ENCODE measurements at regions not wholly inside any gene's neighbourhood (a gene's known extent, or its start where the extent isn't known, plus 50 kb on each side); places are given as distances from the start of the nearest gene placed in this dataset.
"Not testable (repeated sequence)": the region's sequence is repeated elsewhere in the genome, so short reads cannot be mapped to it uniquely, and the experiment has no call there.

DNA sequence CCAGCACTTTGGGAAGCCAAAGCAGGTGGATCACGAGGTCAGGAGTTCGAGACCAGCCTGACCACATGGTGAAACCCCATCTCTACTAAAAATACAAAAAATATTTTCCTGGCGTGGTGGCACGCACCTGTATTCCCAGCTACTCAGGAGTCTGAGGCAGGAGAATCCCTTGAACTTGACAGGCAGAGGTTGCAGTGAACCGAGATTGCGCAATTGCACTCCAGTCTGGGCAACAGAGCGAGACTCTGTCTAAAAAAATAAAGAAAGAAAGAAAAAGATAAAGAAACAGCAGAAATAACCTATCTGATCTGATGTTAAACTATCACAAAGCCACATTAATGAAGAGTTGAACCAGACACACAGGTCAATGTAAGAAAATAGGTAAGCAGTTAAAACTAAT is 696.2 kb upstream of the SALL3 start:
- DNase-seq (ENCODE audit: low read depth), result not testable (repeated sequence)

DNA sequence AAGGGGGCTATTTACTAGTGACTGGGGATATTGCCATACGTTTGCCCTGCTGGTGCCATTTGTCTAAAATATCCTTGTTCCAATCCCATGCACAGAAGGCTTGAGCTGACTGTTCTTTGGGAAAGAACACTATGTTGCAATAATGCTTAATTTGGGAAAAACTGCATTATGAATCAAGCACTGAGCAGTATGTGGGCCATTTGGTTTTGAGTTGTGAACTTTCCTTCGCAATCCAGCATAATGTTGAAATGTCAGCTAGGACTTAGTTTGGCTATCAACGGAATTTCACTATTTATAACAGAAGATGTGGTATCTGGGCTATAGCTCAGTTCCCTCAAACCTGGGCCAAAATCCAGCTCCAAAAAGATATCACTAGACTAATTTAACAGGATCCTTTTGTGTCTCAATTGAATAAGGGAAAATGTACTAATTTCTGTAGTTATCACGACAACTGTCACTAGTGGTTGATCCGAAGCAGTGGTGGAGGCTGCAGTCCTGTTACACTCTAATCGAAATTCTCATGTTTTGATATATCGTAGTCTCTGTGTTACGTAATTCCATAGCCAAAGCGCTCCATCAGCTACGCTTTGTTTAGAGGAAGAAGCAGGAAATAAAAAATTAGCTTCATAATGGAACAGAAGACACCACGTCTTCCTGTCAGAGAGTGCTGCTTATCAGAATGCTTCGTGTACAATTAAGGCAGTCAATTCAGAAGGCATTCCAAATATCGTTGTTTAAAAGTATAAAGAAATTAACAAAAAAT is 686.8 kb upstream of the SALL3 start:
- DNase-seq (ENCODE audit: low read depth), result no peak

DNA sequence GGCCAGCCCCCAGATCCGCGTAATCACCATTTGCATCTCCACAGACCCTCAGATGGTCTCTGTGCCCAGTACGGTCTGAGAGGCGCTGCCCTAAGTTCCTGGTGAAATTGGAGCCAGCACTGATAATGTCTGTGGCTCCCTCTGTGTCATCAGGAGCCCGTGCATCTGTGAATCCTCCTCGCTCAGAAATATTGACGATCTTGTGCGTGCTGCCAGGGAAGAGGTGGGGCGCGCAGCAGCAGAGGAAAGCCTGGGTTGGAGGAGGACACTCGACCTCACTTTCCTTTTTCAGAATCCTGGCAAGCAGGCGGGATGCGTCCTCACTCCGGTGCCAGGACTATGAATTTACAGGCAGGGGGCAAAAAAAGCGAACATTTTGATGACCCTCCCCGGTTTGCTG is 686.1 kb upstream of the SALL3 start:
- no peak for DNase-seq (ENCODE audit: low read depth)

DNA sequence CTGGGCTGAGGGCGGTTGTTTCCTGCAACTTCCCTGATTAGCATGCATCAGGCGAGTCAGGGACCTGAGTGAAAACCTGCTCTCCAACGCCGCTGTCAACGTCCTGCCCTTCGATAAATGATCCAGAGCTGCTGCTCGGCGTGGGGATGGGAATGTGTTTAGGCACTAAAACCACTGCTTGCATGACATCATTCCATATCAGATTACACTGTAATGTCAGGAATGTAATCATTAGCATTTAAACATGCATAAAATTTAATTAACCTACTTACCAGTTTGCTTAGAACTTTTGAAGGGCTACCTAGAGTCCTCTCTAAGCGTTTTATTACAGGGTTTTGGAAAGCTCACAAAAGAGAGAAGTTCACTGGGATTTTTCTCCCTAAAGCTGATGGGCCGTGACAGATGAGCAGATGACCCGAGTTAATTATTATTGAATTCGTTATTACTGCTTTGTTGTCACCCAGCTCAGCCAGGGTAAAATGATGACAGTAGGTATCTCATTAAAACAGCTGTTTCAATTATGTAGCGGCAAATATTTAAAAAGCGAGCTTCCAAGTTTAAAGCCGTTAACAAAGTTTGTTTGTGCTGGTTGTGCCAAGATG is 685.6 kb upstream of the SALL3 start:
- no peak for DNase-seq (ENCODE audit: low read depth)

DNA sequence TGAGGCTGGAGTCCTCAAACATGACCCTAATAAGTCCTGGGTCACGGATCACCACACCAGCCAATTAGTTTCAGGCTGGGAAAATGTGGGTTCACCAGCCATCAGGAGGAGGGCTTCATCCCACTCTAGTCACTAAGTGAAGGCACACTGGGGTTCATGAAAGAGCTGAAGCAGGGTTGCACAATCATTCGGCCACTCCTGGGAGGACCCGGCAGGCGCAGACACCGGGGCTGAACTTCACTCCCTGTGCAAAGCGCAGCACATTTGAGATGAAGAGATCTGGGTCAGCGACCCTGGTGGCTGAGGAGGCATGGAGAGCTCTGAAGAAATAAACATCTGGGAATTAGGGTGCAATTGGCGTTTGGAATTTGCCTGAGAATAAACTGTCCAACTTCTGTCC is 684.4 kb upstream of the SALL3 start:
- DNase-seq (ENCODE audit: low read depth), result no peak

DNA sequence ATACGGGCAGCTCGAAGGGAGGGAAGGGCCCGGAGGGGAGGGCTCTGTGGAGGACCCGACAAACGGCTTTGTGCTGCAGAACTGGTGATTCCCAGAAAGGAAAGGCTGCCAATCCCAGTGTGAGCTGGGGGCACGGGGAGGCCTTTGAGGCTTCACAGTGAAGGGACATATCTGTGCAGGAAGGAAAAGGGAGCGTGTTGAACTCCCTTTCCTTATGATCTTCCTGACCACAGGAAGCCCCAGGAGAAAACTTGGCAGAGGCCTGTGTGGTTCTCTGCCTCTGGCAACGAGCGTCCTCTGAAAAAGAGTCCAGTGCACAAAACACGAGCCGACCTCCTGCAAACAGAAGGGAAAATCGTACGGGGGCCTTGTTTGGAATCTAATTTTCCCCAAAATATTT is 683.5 kb upstream of the SALL3 start:
- DNase-seq (ENCODE audit: low read depth), result no peak

DNA sequence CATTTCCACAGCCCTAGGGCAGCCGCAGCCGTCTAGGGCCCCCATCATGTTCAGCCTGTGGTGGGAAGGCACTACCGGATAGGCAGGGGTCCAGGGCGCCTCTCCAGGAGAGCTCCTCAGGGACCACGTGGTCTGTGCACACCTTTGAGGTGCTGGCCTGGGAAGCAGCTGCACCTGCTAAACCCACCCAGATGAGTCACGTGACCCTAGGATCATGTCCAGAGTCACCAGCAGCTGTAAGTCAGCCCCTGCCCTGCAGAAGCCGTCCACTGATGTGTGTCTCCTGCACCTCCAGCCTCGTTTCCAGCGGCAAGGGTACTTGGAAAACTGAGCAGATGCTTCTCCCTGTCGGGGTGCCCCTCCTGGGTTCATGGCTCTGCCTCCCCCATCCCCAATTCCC is 682.6 kb upstream of the SALL3 start:
- no peak for DNase-seq (ENCODE audit: low read depth)

DNA sequence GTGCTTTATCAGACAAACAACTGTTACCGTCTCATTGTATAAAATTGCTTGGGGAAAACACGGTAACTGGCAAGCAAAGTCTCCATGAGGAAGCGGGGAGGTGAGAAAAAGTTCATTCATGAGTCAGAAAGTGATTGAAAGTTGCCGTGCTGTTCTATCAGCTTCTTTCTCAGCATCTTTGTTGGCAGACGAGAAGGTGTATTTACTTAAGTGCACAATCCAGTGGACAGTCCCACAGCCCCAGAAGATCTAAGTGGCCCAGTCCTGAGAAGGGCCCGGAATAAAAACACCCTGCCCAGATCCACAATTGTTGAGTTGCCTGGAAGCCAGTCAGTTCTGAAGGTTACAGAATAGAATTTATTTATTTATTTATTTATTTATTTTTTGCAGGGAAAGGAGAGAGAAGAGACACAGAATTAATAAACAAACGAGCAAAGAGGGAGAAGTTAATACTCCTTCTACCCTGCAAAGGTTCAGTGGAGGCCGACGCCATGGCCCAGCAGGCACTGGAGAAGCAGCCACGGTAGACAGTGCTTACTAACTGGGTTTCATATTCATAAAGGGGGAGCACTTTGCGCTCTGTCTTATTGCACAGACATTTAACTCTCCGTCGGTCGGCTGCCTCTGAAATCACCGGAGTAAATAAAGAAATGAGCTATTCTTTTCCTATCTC is 676.0 kb upstream of the SALL3 start:
- no peak for DNase-seq (ENCODE audit: low read depth)

DNA sequence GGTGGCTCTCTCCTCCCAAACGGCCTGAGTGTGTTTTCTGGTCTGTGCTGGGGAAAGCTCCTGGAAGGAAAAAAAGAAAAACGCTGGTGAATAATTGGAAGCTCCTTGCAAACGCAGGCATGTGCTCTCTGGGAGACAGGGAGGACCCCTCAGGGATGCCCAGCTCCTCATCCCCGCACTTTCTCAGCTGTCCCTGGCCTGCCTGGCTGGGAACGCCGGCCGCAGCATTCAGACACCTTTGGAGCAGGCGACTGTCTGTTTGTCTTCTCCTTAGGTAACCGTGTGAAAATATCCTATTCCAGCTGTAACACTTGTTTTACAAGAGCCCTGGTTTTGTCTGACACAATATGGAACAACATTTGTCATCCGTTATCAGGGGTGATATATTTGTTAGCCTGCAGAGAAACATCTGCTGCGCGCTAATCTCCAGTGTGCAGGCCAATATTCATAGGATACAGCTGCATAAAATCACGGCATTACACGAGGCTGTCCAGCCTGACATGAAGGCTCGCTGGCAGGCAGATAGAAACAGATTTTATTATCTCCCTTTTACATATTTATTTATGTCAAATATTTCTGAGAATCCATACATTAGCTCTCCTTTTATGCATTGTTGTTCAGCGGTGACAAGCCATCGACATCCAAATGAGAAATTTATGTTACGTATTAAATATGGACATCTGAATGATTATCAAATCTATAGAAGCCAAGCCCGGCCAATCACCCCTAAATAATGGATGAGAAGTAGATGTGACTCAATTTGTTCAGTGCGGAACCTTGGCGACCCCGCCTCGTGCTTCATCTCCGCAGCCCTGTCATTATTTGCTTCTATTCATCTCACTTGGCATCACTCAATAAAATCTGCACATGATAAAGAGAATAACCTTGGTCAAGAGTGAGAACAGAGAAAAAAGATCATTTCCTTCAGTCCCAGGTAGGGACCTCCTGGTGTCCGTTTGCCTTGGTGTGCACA is 675.1 kb upstream of the SALL3 start:
- no peak for DNase-seq (ENCODE audit: low read depth)

DNA sequence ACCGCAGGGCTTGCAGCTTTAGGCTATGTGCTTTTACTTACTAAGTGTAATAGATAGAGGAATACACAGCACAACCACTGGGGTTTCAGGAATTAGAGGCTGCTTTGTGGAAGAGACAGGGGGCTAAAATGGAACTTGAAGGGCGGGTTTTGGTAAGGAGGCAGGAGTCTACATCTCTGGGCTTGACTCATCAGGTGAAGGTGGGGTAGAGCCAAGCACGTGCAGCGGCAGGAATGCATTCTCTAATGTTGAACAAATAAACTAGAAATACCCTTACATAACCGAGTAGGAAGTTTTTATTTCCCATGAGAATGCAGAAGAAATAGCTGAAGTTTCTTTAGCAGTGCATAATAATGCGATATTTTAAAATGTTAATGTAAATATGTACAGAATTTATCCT is 673.8 kb upstream of the SALL3 start:
- no peak for DNase-seq (ENCODE audit: low read depth)

DNA sequence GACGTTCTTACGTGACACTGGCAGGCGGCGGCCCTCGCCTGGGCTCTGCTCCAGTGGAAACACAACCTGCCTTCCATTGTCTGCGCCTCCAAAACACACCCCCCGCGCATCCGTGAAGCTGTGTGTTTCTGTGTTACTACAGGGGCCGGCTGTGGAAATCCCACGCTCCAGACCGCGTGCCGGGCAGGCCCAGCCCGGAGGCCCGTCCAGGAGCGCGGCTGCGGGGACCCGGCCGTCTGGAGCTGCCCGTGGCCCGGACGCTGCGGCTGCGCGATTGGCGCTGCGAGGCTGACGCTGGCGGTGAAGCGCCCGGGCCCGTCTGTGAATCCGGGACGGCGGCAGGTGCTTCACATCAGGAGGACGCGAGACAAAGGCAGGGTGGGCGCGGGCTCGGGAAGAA is 670.3 kb upstream of the SALL3 start:
- no peak for DNase-seq (ENCODE audit: low read depth)

DNA sequence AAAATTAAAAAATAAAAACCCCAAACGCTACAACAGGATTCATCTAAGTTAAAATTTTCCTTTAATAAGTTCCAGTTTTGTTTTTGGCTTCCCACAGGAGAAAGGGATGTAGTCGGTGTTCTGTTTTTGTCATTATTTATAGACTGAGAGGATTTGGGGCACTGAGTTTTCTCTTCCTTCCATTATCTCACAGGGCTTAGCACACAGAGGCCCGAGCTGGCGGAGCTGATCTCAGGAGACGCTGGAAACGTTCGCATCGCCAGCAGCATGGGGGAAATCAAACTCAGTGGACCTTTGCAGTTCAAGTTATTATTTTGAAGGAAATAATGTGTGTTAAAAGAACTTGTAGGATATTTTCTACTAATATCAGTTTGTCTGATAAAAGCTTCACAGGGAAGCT is 669.7 kb upstream of the SALL3 start:
- DNase-seq (ENCODE audit: low read depth), result no peak

DNA sequence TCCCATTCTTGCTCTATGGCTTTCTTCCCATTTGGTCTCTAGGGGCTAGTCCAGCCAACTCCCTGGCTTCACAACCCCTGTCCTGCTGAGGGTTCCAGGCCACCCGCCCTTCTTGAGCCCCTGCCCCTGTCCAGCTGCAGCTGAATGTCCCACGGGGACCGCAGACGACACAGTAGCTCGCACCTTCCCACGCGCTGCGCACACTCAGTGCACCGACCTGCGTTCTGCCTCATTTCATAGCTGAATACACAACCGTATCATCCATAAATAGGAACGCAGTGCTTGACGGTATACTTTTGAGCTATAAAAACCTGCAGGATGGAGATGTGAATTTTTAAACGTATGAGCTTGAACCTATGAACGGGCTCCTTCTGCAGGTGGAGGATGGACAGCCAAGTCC is 660.4 kb upstream of the SALL3 start:
- DNase-seq (ENCODE audit: low read depth), result no peak

DNA sequence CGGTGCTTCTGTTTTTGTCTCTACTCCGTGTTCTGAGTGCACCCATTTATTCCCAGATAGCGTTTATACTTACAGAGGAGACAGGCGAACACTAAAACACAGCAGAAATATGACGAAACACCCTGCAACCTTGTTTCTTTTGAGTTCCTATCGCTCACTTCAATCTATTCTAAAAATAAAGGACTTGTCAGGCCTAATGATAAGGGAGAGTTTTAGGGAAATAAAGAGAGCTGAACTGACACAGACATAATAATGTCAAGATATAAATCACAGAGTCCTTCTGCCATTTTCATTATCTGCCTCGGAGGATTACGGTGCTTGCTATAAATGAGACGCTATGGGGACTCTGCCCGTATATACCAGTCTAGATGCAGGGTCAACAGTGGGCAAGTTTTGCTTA is 659.7 kb upstream of the SALL3 start:
- DNase-seq (ENCODE audit: low read depth), result no peak

DNA sequence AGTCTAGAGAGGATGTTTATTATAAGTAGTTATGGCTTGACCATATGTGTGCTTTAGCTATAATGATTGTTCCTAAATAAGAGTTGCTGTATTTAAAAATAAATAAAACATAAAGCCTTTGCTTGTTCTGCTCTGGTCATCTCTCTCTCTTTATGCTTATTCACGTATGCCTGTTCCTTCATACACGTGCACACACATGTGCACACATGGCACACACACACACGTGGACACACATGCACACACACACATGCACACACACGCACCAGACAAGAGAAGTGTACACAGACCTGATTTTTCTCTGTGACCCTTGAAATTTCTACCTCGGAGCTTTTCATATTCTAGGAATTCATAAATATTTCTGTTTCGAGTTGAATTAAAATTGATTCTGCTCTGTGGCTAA is 658.2 kb upstream of the SALL3 start:
- DNase-seq (ENCODE audit: low read depth), result no peak

DNA sequence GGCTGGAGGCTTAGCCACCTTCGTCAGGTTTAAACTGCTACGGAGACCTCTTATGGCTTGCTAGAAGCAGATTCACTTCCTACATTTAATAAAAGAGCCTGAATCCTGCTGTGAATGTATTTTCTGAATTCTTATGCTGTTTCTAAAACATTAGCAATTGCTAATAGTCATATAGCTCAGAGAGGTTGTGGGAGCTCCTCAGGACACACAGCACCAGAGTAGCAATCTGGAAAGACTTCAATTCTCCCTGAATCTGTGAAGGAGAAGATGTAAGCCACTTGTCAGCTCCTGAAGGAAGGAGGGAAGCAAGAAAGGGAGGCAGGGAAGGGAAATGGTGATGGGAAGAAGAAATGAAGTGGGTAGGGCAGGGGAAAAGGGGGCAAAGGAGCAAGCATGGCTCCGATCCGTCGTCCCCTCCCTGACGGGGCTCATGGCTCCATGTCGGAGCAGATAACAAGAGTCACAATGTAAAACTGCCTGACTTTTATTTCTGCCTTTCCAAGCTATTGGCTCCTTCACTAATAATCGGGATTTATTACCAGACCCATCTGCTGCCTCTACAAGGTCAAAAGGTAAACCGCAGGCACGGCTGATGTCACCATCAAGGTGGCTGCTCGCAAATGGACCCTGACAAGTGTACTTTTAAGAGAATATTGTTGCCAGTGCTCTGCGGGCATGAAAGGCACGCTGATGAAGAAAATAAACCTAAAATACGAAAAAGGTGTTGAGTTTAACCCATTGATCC is 656.0 kb upstream of the SALL3 start:
- no peak for DNase-seq (ENCODE audit: low read depth)

DNA sequence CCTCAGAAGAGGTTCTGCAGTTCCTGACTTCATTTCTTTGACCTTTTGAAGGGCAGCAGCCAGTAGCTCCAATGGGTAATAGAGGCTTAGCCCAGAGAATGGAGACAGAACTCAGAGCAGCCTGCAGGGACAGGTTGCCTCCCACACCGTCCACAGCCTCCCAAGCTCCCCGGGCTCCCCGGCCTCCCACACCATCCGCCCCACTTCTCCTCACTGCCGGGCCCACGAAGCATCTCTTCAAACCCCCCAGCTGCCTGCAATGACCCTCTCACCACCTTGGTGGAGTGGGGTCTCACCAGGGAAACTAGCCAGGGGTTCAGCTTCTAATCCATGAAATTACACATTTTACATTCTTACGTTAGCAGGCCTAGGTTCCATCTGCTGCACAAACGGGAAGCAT is 652.0 kb upstream of the SALL3 start:
- no peak for DNase-seq (ENCODE audit: low read depth)

DNA sequence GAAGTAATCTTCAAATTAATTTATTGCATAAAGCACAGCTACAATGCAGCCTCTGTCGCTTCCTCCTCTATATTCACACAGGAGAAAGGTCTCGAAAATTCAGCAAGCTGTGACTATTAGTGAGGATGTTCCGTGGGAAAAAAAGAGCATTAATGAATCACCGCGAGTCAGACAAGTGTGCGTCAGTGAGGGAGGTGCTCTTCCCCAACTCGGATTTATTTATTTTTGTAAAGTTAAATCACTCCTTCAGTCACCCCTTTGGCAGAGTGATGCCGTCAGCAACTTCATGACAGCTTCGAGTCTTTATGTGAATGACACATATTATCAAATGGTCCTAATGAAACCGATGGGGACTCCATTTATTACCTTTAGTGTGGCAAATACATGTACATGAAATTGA is 648.9 kb upstream of the SALL3 start:
- DNase-seq (ENCODE audit: low read depth), result no peak

DNA sequence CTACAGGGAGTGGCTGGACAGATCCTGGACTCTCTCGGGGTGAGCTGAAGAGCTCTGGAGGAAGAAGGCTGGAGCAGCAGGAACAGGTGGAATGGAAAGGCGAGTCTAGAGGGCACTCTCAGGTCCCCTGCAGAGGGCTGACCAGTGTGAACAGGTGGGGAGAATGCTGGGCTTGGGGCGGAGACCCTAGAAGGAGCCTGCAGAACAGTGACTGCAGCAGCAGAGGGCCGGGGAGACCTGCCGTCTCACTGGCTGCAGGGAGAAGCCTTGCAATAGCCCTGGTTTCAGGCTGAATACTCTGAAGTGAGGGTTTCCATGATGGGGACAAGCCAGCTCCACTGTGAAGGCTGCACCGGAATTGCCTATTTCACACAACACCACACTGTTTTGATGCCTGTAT is 626.7 kb upstream of the SALL3 start:
- no peak for DNase-seq (ENCODE audit: low read depth)

DNA sequence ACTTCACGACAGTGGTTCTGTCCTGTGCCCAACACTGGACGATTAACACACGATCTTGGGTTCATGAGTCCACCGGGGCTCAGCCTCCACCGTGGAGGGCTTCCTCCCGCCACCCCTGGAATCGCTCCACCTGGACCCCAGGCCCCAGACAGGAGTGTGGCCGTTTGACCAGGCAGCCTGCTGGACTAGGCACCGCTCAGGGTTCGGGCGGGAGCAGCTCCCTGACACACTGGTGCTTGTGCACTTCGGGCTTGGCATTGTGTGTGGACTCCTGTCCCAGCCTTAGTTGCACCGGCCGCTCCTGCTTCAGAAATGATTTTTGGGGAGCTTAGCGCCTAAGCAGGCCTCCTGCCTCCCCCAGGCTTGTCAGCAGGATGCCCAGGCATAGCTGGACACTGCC is 617.4 kb upstream of the SALL3 start:
- DNase-seq (ENCODE audit: low read depth), result no peak

DNA sequence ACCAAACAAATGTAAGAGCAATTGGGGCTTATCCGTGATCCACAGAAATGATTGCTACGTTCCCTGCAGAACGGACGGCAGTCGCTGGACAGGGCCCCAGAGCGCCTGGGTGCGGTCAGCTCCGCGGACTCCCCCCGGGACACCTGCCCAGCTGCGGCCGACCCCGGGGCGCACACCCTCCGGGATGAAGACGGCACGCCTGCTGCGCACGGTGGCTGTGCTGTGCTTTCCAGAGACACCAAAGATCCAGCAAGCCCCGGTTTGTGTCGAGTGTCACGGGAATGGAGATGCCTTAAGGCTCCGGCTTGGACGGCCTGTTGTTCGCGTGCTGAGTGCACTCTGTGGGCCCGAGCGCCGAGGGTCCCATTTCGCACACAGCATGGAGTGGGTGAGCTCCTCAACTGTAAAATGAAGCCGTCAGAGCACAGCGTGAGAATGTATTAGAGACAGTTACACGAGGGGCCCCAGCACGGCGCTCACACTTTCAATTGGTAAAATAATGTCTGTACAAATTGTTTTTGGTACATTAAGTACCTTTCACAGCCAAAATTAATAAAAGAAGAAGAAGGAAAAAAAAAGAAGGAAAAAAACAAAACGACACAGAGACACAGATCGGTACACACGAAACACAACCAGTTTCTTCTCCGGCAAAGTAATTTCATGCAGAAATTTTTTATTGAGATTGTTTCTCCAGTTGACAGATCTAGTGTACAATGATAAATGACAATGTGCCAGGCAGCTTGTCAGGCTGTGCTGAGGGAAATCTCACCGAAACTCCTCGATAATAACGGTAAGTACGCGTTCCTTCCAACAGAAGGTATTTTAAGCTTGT is 615.8 kb upstream of the SALL3 start:
- no peak for DNase-seq (ENCODE audit: low read depth)

Data from activated gamma-delta T cell treated with anti-CD3 and anti-CD28 coated beads, Interleukin-2, amount 50 U/mL, for 16 hours (primary cell).